Esophagus muscularis mucosa (tissue), 4 donors: ENCODE measurements at regions not wholly inside any gene's neighbourhood (a gene's known extent, or its start where the extent isn't known, plus 50 kb on each side); places are given as distances from the start of the nearest gene placed in this dataset.

Experiments
- CTCF ChIP-seq, 3 experiments: fragments of 200-600 bp in 2 of 3; fragments of 450-650 bp in 1 of 3; sonication (generic) in 2 of 3; IDR thresholded peaks; one replicate each; pipeline ENCODE4 v1.5.1; 2017 to 2019; ENCODE audit warnings: antibody characterized with exemption in 3 of 3, mild to moderate bottlenecking in 2 of 3, moderate library complexity in 1 of 3
- EP300 ChIP-seq: sonication (generic); formaldehyde crosslinking; IDR thresholded peaks from one replicate; pipeline ENCODE4 v1.6.1; 2017; ENCODE audit warnings: antibody characterized with exemption
- POLR2A ChIP-seq: fragments of 450-650 bp; IDR thresholded peaks from one replicate; pipeline ENCODE4 v1.6.1; 2017; ENCODE audit warnings: antibody characterized with exemption, moderate library complexity, mild to moderate bottlenecking, low read depth
- POLR2AphosphoS5 ChIP-seq, 2 donors: sonication (generic); formaldehyde crosslinking; IDR thresholded peaks; one replicate each; pipeline ENCODE4 v1.6.1; 2017; ENCODE audit warnings: antibody characterized with exemption in 2 of 2

- TF ChIP-seq POLR2A (no peak), CTCF (IDR thresholded peaks at IDR 0.05) (no peak), EP300 (no peak), POLR2AphosphoS5 (IDR thresholded peaks at IDR 0.05) (no peak)
Measured at GRCh38 chr7:21327422-21328409, 100.2 kb upstream of the SP4 start.
